Panc1 (cell line): ENCODE measurements at regions not wholly inside any gene's neighbourhood (a gene's known extent, or its start where the extent isn't known, plus 50 kb on each side); places are given as distances from the start of the nearest gene placed in this dataset.

ENCODE experiments used
- ATAC-seq: fragments of 200-7000 bp; cut with Tn5 transposase; 2 replicates; pipeline ENCODE4 v1.9.1; 2020; ENCODE audit warnings: mild to moderate bottlenecking, moderate library complexity
- BruUV-seq: library from RNA; stranded (reverse); fragments of 400-500 nt; replicated peaks from 2 replicates; lab custom pipeline; 2021; lab: Mats Ljungman, UMichigan
- CTCF ChIA-PET: fragments of 300-600 bp; sonication (Branson Sonifier 250); formaldehyde crosslinking; loops from one replicate; lab custom pipeline; 2022; ENCODE audit warnings: antibody characterized with exemption; lab: Charles Lee
- POLR2A ChIA-PET: fragments of 300-600 bp; sonication (Branson Sonifier 250); formaldehyde crosslinking; loops from one replicate; lab custom pipeline; 2022; ENCODE audit warnings: antibody characterized with exemption; lab: Charles Lee
- DNase-seq: peaks from one replicate; pipeline ENCODE4 v3.0.0-alpha.2; 2010; ENCODE audit warnings: low read depth, low spot score
- H3K27ac ChIP-seq: 2 replicates; pipeline ENCODE4 v1.5.1; 2011; ENCODE audit warnings: mild to moderate bottlenecking, low read length, inconsistent platforms
- H3K27me3 ChIP-seq: fragments of 200-500 bp; sonication (Bioruptor generic); 2 replicates; pipeline ENCODE4 v1.6.0; 2014; ENCODE audit warnings: low read length, inconsistent platforms; ENCODE audit not compliant: control insufficient read depth, insufficient read depth
- H3K36me3 ChIP-seq: fragments of 200-500 bp; sonication (Bioruptor generic); 2 replicates; pipeline ENCODE4 v1.5.1; 2014; ENCODE audit warnings: inconsistent platforms, mild to moderate bottlenecking, low read length, moderate library complexity; ENCODE audit not compliant: control insufficient read depth, insufficient read depth
- H3K4me1 ChIP-seq: 2 replicates; pipeline ENCODE4 v1.5.1; 2011; ENCODE audit warnings: inconsistent platforms, mild to moderate bottlenecking, low read length, moderate library complexity; ENCODE audit not compliant: control insufficient read depth, insufficient read depth
- H3K4me3 ChIP-seq, 2 experiments: 2 replicates each; pipeline ENCODE4 v1.5.1; 2011 to 2012; ENCODE audit warnings: low read depth in 2 of 2, low read length in 2 of 2, mild to moderate bottlenecking in 2 of 2, inconsistent platforms in 1 of 2, moderate library complexity in 1 of 2
- H3K9me3 ChIP-seq: fragments of 200-500 bp; sonication (Bioruptor generic); 2 replicates; pipeline ENCODE4 v1.5.1; 2014; ENCODE audit warnings: low read depth, mild to moderate bottlenecking, inconsistent platforms, low read length, moderate library complexity; ENCODE audit not compliant: control insufficient read depth, insufficient read depth
- CTCF ChIP-seq: fragments of 450-650 bp; IDR thresholded peaks from 2 replicates; pipeline ENCODE4 v1.5.1; 2017; ENCODE audit warnings: mild to moderate bottlenecking
- POLR2AphosphoS5 ChIP-seq: IDR thresholded peaks from 2 replicates; pipeline ENCODE4 v1.6.1; 2012; ENCODE audit warnings: mild to moderate bottlenecking, low read depth, low read length, moderate library complexity
- REST ChIP-seq, 2 experiments: IDR thresholded peaks; 2 replicates each; pipeline ENCODE4 v1.6.1; 2011 to 2012; ENCODE audit warnings: low read depth in 2 of 2, control low read depth in 1 of 2, low read length in 1 of 2, mild to moderate bottlenecking in 1 of 2, moderate library complexity in 1 of 2; ENCODE audit not compliant: insufficient read depth in 1 of 2
- SIN3A ChIP-seq: IDR thresholded peaks from 2 replicates; pipeline ENCODE4 v1.6.1; 2012; ENCODE audit warnings: low read depth, mild to moderate bottlenecking, low read length, moderate library complexity, borderline replicate concordance; ENCODE audit not compliant: insufficient read depth
- TCF7L2 ChIP-seq: IDR thresholded peaks from 2 replicates; pipeline ENCODE4 v1.6.1; 2011; ENCODE audit warnings: mild to moderate bottlenecking, low read depth, low read length, inconsistent platforms
- in situ Hi-C: cut with HindIII; loops from 2 replicates; pipeline ENCODE4 v1.10.0; 2016; ENCODE audit warnings: low sequenced_read_pairs, low pct_unique_long_range_greater_than_20kb
- intact Hi-C: fragments of 100-400 bp; cut with micrococcal nuclease; formaldehyde crosslinking; loops from one replicate; pipeline ENCODE4 v1.10.0; 2022; ENCODE audit not compliant: unreplicated experiment

GRCh38 chr10:63720072-63720537, 198.9 kb downstream of the REEP3 start:
- DNase-seq (no peak), ATAC-seq (peak; percentile 56; the same call in 1 of the 2 replicates)
- no peaks in the 10 kb centered on the region for H3K9me3 ChIP-seq
- H3K27ac ChIP-seq, result no peak overlapping the region
- peaks cover 29% of the 10 kb centered on the region for H3K4me1 ChIP-seq
- TF ChIP-seq TCF7L2, result no peak
- TF ChIP-seq CTCF, result peak; percentile 97
- TF ChIP-seq POLR2AphosphoS5, result no peak
- TF ChIP-seq REST (IDR thresholded peaks at IDR 0.05; ENCODE audit: insufficient read depth in 1 of 2, low read depth in 2 of 2, low read length in 1 of 2), result no peak
- no peak overlapping the region for H3K4me3 ChIP-seq
- no TSS peak for BruUV-seq
- ChIA-PET POLR2A (interaction anchor here (0.5 to 0.8 kb wide), 4 partner anchors 87 to 466 kb away, joined by 3 to 6 read pairs (median 4); no protein-coding TSS in a partner anchor), CTCF (interaction anchor here (0.7 to 2.6 kb wide), 16 partner anchors 8 to 903 kb away, joined by 3 to 32 read pairs (median 4); no protein-coding TSS in a partner anchor)
- intact Hi-C loops, result loop anchor here (5.0 kb wide), 1 partner anchor 553 kb away; no protein-coding TSS in a partner anchor
- in situ Hi-C loops, result loop anchor here (25.0 kb wide), 1 partner anchor 533 kb away; no protein-coding TSS in a partner anchor
- H3K36me3 ChIP-seq, result no peaks in the 10 kb centered on the region
- no peaks in the 10 kb centered on the region; the same call in 1 of the 2 replicates for H3K27me3 ChIP-seq

GRCh38 chr10:63720676-63721075, 199.5 kb downstream of the REEP3 start:
- no peak overlapping the region; the same call in 1 of the 2 replicates for H3K27ac ChIP-seq
- TF ChIP-seq POLR2AphosphoS5, result no peak
- no peak for TF ChIP-seq SIN3A
- no peak for TF ChIP-seq REST (IDR thresholded peaks at IDR 0.05; ENCODE audit: insufficient read depth in 1 of 2, low read depth in 2 of 2, low read length in 1 of 2)
- TF ChIP-seq TCF7L2, result no peak
- TF ChIP-seq CTCF, result no peak
- CTCF ChIA-PET, result interaction anchor here (0.7 to 2.6 kb wide), 15 partner anchors 9 to 903 kb away, joined by 3 to 32 read pairs (median 4); no protein-coding TSS in a partner anchor
- H3K27me3 ChIP-seq, result peaks cover 2% of the 10 kb centered on the region; the same call in 1 of the 2 replicates
- DNase-seq (no peak), ATAC-seq (no peak)
- POLR2A ChIA-PET, result interaction anchor here (0.6 to 0.8 kb wide), 2 partner anchors 88 to 90 kb away, joined by 3 to 6 read pairs; no protein-coding TSS in a partner anchor
- in situ Hi-C loops, result loop anchor here (25.0 kb wide), 1 partner anchor 533 kb away; no protein-coding TSS in a partner anchor
- H3K9me3 ChIP-seq, result no peaks in the 10 kb centered on the region
- peaks cover 29% of the 10 kb centered on the region for H3K4me1 ChIP-seq
- H3K36me3 ChIP-seq, result no peaks in the 10 kb centered on the region
- H3K4me3 ChIP-seq, result no peak overlapping the region
- intact Hi-C loops, result loop anchor here (5.0 kb wide), 1 partner anchor 553 kb away; no protein-coding TSS in a partner anchor
- no TSS peak for BruUV-seq
